ENCODE measurements at regions not wholly inside any gene's neighbourhood (a gene's known extent, or its start where the extent isn't known, plus 50 kb on each side); places are given as distances from the start of the nearest gene placed in this dataset.

- TF ChIP-seq EZH2 (IDR thresholded peaks at IDR 0.05; ENCODE audit: insufficient read depth, poor library complexity, severe bottlenecking) (no peak), EZH2phosphoT487 (IDR thresholded peaks at IDR 0.05; ENCODE audit: insufficient read depth, low read depth) (no peak)
These were observed 137.0 kb upstream of the KCNJ15 start for GRCh38 chr21:38119793-38120192.
